ENCODE measurements at regions not wholly inside any gene's neighbourhood (a gene's known extent, or its start where the extent isn't known, plus 50 kb on each side); places are given as distances from the start of the nearest gene placed in this dataset.

GRCh38 chr9:80945436-80945835 is 743.9 kb downstream of the TLE1 start:
- no peak for DNase-seq
- intact Hi-C loops (cut with DNase I): no loop called here
- H3K9me3 ChIP-seq (ENCODE audit: control insufficient read depth, low read length): no peaks in the 10 kb centered on the region
- ATAC-seq: no peak
- no peaks in the 10 kb centered on the region for H3K27me3 ChIP-seq (ENCODE audit: control insufficient read depth, insufficient read depth)
- no peak overlapping the region for H3K4me3 ChIP-seq (ENCODE audit: low read length)
- WGBS: 74% methylated on average over 2 of the region's 2 CpGs
- H3K27ac ChIP-seq (ENCODE audit: low read length): no peak overlapping the region
- H3K4me1 ChIP-seq (ENCODE audit: control insufficient read depth, insufficient read depth, low read length): no peaks in the 10 kb centered on the region

DNA sequence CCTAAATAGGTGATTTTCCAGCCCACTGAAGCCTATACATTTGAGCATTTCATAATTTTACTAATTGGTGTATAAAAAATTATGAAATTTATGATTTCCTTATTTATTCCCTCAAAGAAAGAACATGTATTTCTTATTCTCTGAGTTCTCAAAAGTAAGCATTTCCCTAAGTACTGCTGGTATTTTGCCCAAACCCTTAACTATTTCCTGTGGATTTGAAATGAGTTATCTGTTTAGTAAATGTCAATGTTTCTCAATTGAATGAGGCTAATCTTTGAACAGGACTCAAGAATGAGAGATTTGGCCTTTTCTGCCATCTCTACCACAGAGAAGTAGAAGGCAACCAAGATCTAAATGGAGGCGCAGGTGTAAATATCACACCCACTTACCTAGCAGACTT is 751.7 kb downstream of the TLE1 start:
- Histone ChIP-seq H3K27me3 (ENCODE audit: control insufficient read depth, insufficient read depth) (no peaks in the 10 kb centered on the region), H3K4me3 (ENCODE audit: low read length) (no peak overlapping the region), H3K9me3 (ENCODE audit: control insufficient read depth, low read length) (no peaks in the 10 kb centered on the region), H3K27ac (ENCODE audit: low read length) (no peak overlapping the region), H3K4me1 (ENCODE audit: control insufficient read depth, insufficient read depth, low read length) (no peaks in the 10 kb centered on the region)
- WGBS: 97% methylated on average over 1 of the region's 1 CpG
- intact Hi-C loops (cut with DNase I): no loop called here
- DNase-seq: no peak
- ATAC-seq: no peak

DNA sequence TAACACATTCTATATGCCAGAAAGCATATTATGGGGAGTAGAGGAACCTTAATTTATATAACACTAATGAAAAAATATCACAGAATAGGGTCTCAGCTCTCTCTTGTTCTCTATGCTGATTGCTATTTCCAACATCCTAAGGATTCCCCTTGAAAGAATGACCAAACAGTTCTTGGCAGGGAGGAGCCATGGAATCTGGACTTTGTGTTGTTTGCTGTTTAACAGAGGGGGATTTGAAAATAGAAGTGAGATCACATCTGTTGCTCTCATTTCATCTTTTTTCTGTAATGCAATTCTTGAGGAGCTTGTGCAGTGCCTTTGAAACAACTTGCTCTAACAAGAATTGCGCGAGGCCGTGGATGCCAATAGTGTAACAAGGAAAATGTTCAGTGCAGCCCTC is 755.3 kb downstream of the TLE1 start:
- H3K27me3 ChIP-seq (ENCODE audit: control insufficient read depth, insufficient read depth): no peaks in the 10 kb centered on the region
- intact Hi-C loops (cut with DNase I): no loop called here
- no peak overlapping the region for H3K27ac ChIP-seq (ENCODE audit: low read length)
- H3K4me3 ChIP-seq (ENCODE audit: low read length): no peak overlapping the region
- H3K9me3 ChIP-seq (ENCODE audit: control insufficient read depth, low read length): no peaks in the 10 kb centered on the region
- H3K4me1 ChIP-seq (ENCODE audit: control insufficient read depth, insufficient read depth, low read length): no peaks in the 10 kb centered on the region
- 82% methylated on average over 3 of the region's 3 CpGs for whole genome bisulfite sequencing
- ATAC-seq: no peak
- no peak for DNase-seq

DNA sequence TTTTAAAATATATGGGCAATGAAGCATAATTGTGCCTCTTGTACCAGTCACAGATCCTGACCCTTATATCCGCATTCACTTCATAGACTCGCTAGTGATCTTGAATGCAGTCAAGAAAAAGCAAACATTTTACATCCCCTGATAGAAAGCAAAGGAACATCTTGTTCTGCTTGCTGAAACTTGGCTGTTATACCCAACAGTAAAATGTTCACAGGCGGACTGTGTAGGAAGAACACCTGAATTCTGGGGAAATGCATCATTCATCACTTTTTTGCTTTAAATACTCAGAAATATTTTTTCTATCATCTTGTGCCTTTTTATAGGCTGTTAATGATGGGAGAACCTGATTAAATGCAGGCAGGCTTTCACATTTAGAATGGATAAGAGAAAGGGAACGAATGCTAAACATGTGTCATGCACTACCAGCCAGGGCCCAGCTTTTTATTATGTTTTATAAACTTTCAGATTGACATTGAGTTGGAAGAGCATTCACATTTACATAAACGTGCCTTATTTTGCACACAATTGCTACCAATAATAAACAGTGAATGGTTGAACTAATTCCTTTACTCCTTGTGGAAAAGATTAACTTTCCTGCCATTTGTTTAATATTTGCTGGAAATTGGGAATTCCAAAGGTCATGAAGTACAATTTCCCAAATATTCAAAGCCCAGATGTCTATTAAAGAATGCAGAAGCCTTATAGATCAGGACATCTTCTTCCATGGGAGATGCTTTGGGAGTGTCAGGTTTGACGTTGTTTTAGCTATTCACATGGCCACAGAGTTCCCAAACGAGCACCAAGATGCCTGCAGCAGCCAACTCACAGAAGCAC is 756.2 kb downstream of the TLE1 start:
- Histone ChIP-seq H3K4me1 (ENCODE audit: control insufficient read depth, insufficient read depth, low read length) (no peaks in the 10 kb centered on the region), H3K4me3 (ENCODE audit: low read length) (no peak overlapping the region), H3K9me3 (ENCODE audit: control insufficient read depth, low read length) (no peaks in the 10 kb centered on the region), H3K27me3 (ENCODE audit: control insufficient read depth, insufficient read depth) (no peaks in the 10 kb centered on the region), H3K27ac (ENCODE audit: low read length) (no peak overlapping the region)
- intact Hi-C loops (cut with DNase I): no loop called here
- no peak for ATAC-seq
- 71% methylated on average over 7 of the region's 7 CpGs for WGBS
- DNase-seq: no peak

GRCh38 chr9:80932181-80932580 is 757.2 kb downstream of the TLE1 start:
- ATAC-seq (no peak), DNase-seq (no peak)
- Histone ChIP-seq H3K4me1 (ENCODE audit: control insufficient read depth, insufficient read depth, low read length) (no peaks in the 10 kb centered on the region), H3K27me3 (ENCODE audit: control insufficient read depth, insufficient read depth) (no peaks in the 10 kb centered on the region), H3K4me3 (ENCODE audit: low read length) (no peak overlapping the region), H3K27ac (ENCODE audit: low read length) (no peak overlapping the region), H3K9me3 (ENCODE audit: control insufficient read depth, low read length) (peaks cover 2% of the 10 kb centered on the region)
- 51% methylated on average over 3 of the region's 3 CpGs for WGBS
- intact Hi-C loops (cut with DNase I): no loop called here

DNA sequence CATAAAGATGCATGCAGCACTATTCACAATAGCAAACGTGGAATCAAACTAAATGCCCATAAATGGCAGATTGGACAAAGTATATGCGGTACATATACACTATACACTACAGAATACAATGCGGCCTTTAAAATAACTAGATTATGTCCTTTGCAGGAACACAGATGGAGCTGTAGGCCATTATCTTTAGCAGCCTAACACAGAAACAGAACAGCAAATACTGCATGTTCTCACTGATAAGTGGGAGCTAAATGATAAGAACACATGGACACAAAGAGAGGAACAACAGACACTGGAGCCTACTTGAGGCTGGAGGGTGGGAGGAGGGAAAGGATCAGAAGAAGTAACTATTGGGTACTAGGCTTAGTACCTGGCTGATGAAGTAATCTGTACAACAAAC is 758.2 kb downstream of the TLE1 start:
- peaks cover 2% of the 10 kb centered on the region for H3K9me3 ChIP-seq (ENCODE audit: control insufficient read depth, low read length)
- no peaks in the 10 kb centered on the region for H3K27me3 ChIP-seq (ENCODE audit: control insufficient read depth, insufficient read depth)
- whole genome bisulfite sequencing: 45% methylated on average over 3 of the region's 3 CpGs
- DNase-seq (no peak), ATAC-seq (no peak)
- H3K27ac ChIP-seq (ENCODE audit: low read length): no peak overlapping the region
- intact Hi-C loops (cut with DNase I): no loop called here
- no peaks in the 10 kb centered on the region for H3K4me1 ChIP-seq (ENCODE audit: control insufficient read depth, insufficient read depth, low read length)
- no peak overlapping the region for H3K4me3 ChIP-seq (ENCODE audit: low read length)

GRCh38 chr9:80928697-80929096 is 760.6 kb downstream of the TLE1 start:
- ATAC-seq (no peak), DNase-seq (no peak)
- intact Hi-C loops (cut with DNase I): loop anchor here in 1 of 4 donors (5.0 kb wide), 1 partner anchor 964 kb away; no protein-coding TSS in a partner anchor
- H3K9me3 ChIP-seq (ENCODE audit: control insufficient read depth, low read length): peaks cover 2% of the 10 kb centered on the region
- no peaks in the 10 kb centered on the region for H3K4me1 ChIP-seq (ENCODE audit: control insufficient read depth, insufficient read depth, low read length)
- H3K27ac ChIP-seq (ENCODE audit: low read length): no peak overlapping the region
- H3K4me3 ChIP-seq (ENCODE audit: low read length): no peak overlapping the region
- no peaks in the 10 kb centered on the region for H3K27me3 ChIP-seq (ENCODE audit: control insufficient read depth, insufficient read depth)

- Histone ChIP-seq H3K27me3 (ENCODE audit: control insufficient read depth, insufficient read depth) (peaks cover 3% of the 10 kb centered on the region), H3K4me1 (ENCODE audit: control insufficient read depth, insufficient read depth, low read length) (no peaks in the 10 kb centered on the region), H3K4me3 (ENCODE audit: low read length) (no peak overlapping the region), H3K9me3 (ENCODE audit: control insufficient read depth, low read length) (peaks cover 2% of the 10 kb centered on the region), H3K27ac (ENCODE audit: low read length) (no peak overlapping the region)
- DNase-seq: no peak
- WGBS: 83% methylated on average over 3 of the region's 3 CpGs
- intact Hi-C loops (cut with DNase I): loop anchor here in 1 of 4 donors (5.0 kb wide), 1 partner anchor 966 kb away; no protein-coding TSS in a partner anchor
- ATAC-seq: no peak
These were observed 762.7 kb downstream of the TLE1 start for GRCh38 chr9:80926611-80927010.

GRCh38 chr9:80922544-80922943 is 766.8 kb downstream of the TLE1 start:
- H3K9me3 ChIP-seq (ENCODE audit: control insufficient read depth, low read length): no peaks in the 10 kb centered on the region
- intact Hi-C loops (cut with DNase I): no loop called here
- no peak for ATAC-seq
- no peaks in the 10 kb centered on the region for H3K4me1 ChIP-seq (ENCODE audit: control insufficient read depth, insufficient read depth, low read length)
- DNase-seq: no peak
- peaks cover 3% of the 10 kb centered on the region for H3K27me3 ChIP-seq (ENCODE audit: control insufficient read depth, insufficient read depth)
- no peak overlapping the region for H3K27ac ChIP-seq (ENCODE audit: low read length)
- no peak overlapping the region for H3K4me3 ChIP-seq (ENCODE audit: low read length)
- WGBS: 55% methylated on average over 3 of the region's 3 CpGs

DNA sequence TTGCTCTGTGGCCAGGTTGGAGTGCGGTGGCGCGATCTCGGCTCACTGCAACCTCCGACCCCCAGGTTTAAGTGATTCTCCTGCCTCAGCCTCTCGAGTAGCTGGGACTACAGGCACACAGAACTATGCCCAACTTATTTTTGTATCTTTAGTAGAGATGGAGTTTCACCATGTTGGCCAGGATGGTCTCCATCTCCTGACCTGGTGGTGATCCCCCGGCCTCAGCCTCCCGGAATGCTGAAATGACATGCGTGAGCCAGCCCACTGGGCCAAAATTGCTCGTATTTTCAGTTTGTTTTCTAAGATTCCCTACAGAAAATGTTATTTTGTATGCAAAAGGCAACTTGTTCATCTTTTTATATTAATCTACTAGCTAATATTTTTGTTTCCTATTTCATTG is 782.6 kb downstream of the TLE1 start:
- Histone ChIP-seq H3K4me3 (ENCODE audit: low read length) (no peak overlapping the region), H3K27me3 (ENCODE audit: control insufficient read depth, insufficient read depth) (no peaks in the 10 kb centered on the region), H3K4me1 (ENCODE audit: control insufficient read depth, insufficient read depth, low read length) (no peaks in the 10 kb centered on the region), H3K27ac (ENCODE audit: low read length) (no peak overlapping the region), H3K9me3 (ENCODE audit: control insufficient read depth, low read length) (no peaks in the 10 kb centered on the region)
- 86% methylated on average over 10 of the region's 10 CpGs for WGBS
- DNase-seq: no peak
- intact Hi-C loops (cut with DNase I): no loop called here
- ATAC-seq: no peak

- H3K27me3 ChIP-seq (ENCODE audit: control insufficient read depth, insufficient read depth): no peaks in the 10 kb centered on the region
- DNase-seq (no peak), ATAC-seq (no peak)
- H3K4me3 ChIP-seq (ENCODE audit: low read length): no peak overlapping the region
- H3K4me1 ChIP-seq (ENCODE audit: control insufficient read depth, insufficient read depth, low read length): no peaks in the 10 kb centered on the region
- intact Hi-C loops (cut with DNase I): no loop called here
- H3K27ac ChIP-seq (ENCODE audit: low read length): no peak overlapping the region
- H3K9me3 ChIP-seq (ENCODE audit: control insufficient read depth, low read length): no peaks in the 10 kb centered on the region
These were observed 790.1 kb downstream of the TLE1 start for GRCh38 chr9:80899208-80899607.

- intact Hi-C loops (cut with DNase I): no loop called here
- DNase-seq: no peak
- no peak overlapping the region for H3K4me3 ChIP-seq (ENCODE audit: low read length)
- H3K4me1 ChIP-seq (ENCODE audit: control insufficient read depth, insufficient read depth, low read length): no peaks in the 10 kb centered on the region
- H3K27ac ChIP-seq (ENCODE audit: low read length): no peak overlapping the region
- WGBS: 72% methylated on average over 2 of the region's 2 CpGs
- no peaks in the 10 kb centered on the region for H3K9me3 ChIP-seq (ENCODE audit: control insufficient read depth, low read length)
- ATAC-seq: no peak
- H3K27me3 ChIP-seq (ENCODE audit: control insufficient read depth, insufficient read depth): no peaks in the 10 kb centered on the region
These were observed 796.2 kb downstream of the TLE1 start for GRCh38 chr9:80893190-80893589.

Data from right cardiac atrium (tissue), 5 donors.